ENCODE measurements at regions not wholly inside any gene's neighbourhood (a gene's known extent, or its start where the extent isn't known, plus 50 kb on each side); places are given as distances from the start of the nearest gene placed in this dataset.
"Not testable (repeated sequence)": the region's sequence is repeated elsewhere in the genome, so short reads cannot be mapped to it uniquely, and the experiment has no call there.

DNA sequence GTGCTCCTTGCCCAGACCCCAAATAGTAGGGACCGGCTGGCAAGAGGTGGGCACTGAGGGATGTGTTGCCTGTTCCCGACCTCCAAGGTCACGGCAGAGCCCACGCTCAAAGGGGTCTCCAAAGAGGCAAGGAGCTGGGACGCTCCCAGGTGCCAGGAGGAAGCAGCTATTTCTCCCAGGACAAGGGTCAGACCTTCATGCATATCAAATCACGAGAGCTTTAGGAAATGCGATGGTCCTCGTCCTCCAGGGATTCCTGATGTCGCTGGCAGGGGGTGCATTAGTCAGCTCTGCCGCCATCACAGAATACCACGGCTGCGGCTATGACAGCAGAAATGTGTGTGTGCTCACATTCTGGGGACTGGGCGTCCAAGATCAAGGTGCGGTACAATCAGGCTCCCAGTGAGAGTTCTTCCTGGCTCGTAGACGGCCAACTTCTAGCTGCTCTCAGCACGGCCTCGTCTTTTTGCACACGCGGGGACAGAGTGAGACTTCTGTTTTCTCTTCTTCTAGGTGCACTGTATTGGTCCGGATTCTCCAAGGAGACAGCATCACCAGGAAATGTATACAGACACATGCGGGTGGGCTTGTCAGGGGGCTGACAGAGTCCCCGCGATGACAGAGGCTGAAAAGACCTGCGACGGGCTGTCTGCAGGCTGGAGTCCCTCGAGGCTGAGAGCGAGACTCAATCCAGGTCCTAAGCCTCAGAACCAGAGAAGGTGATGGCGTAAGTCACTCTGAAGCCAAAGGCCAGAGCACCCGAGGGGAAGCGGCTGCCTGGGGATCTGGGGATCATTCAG, 81.6 kb downstream of the SHANK2 start:
- no peak overlapping the region for H3K4me3 Mint-ChIP-seq
- H3K27ac Mint-ChIP-seq: no peak overlapping the region
- H3K9me3 Mint-ChIP-seq: peaks cover 5 to 10% of the 10 kb centered on the region in 2 donors
- H3K27me3 Mint-ChIP-seq: peaks cover 25% of the 10 kb centered on the region
- ATAC-seq (no peak), DNase-seq (no peak)
- no peaks in the 10 kb centered on the region for H3K4me1 Mint-ChIP-seq

GRCh38 chr11:71169313-71169712, 83.1 kb downstream of the SHANK2 start:
- Mint-ChIP-seq H3K9me3 (no peaks in the 10 kb centered on the region), H3K4me1 (no peaks in the 10 kb centered on the region), H3K4me3 (no peak overlapping the region), H3K27ac (no peak overlapping the region), H3K27me3 (peaks cover 15% of the 10 kb centered on the region)
- ATAC-seq: no peak
- no peak for DNase-seq

GRCh38 chr11:71167814-71168213, 84.6 kb downstream of the SHANK2 start:
- H3K27me3 Mint-ChIP-seq, H3K4me3 Mint-ChIP-seq, ATAC-seq, H3K4me1 Mint-ChIP-seq, DNase-seq, H3K27ac Mint-ChIP-seq, H3K9me3 Mint-ChIP-seq: not testable (repeated sequence)

- ATAC-seq (no peak), DNase-seq (no peak)
- Mint-ChIP-seq H3K4me1 (no peaks in the 10 kb centered on the region), H3K27ac (peak overlapping the region in 1 of 2 donors; percentile 59), H3K4me3 (no peak overlapping the region), H3K9me3 (no peaks in the 10 kb centered on the region), H3K27me3 (peaks cover 10% of the 10 kb centered on the region)
These were observed 86.6 kb downstream of the SHANK2 start for GRCh38 chr11:71165771-71166170.

- Mint-ChIP-seq H3K4me1 (no peaks in the 10 kb centered on the region), H3K4me3 (no peak overlapping the region), H3K27me3 (peaks cover 18% of the 10 kb centered on the region), H3K9me3 (no peaks in the 10 kb centered on the region), H3K27ac (no peak overlapping the region)
- no peak for ATAC-seq
- no peak for DNase-seq
These were observed 87.8 kb downstream of the SHANK2 start for GRCh38 chr11:71164621-71165020.

GRCh38 chr11:71164186-71164585, 88.2 kb downstream of the SHANK2 start:
- Mint-ChIP-seq H3K27me3 (peaks cover 20% of the 10 kb centered on the region), H3K9me3 (no peaks in the 10 kb centered on the region), H3K4me1 (no peaks in the 10 kb centered on the region), H3K27ac (peak overlapping the region in 1 of 2 donors; percentile 76), H3K4me3 (no peak overlapping the region)
- DNase-seq: no peak
- no peak for ATAC-seq

DNA sequence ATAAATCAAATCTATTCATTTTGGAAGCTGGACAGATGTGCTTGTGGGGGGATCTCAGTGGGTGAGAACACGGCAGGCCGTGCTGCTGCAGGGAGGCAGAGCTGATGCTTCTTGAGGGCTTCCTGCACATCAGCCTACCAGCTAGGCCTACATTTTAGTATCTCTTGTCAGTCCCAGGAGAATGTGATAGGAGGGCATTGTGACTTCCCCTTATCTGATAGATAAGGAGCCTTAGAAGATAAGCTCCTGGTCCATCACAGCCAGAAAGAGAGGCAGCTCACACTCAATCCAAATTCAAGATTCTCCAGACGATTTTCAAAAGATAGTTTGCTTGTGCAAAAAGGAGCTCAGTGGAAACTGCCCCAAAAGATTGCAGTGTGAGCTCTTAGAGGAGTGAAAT, 89.0 kb downstream of the SHANK2 start:
- H3K9me3 Mint-ChIP-seq: no peaks in the 10 kb centered on the region
- peaks cover 20% of the 10 kb centered on the region for H3K27me3 Mint-ChIP-seq
- no peak overlapping the region for H3K4me3 Mint-ChIP-seq
- H3K27ac Mint-ChIP-seq: no peak overlapping the region
- no peaks in the 10 kb centered on the region for H3K4me1 Mint-ChIP-seq
- ATAC-seq: no peak
- DNase-seq: no peak

DNA sequence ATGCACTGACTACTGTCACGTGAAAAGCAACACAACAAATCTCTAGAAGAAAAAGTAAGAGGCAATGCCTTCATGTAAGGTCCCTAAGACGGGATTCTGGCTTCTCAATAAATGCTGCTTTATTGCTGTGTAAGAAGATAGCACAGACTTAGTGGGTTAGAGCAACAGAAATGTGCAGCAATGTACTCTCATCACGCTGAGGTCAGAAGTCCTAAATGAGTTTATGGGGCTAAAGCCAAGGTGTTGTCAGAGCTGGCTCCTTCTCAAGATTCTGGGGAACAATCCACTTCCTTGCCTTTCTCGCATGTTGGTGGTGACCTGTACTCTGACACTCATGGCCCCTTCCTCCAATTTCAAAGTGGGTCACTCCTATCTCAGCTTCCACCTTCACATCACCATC, 93.4 kb downstream of the SHANK2 start:
- H3K27ac Mint-ChIP-seq: no peak overlapping the region
- H3K27me3 Mint-ChIP-seq: peaks cover 37% of the 10 kb centered on the region
- no peak for DNase-seq
- no peak overlapping the region for H3K4me3 Mint-ChIP-seq
- ATAC-seq: no peak
- no peaks in the 10 kb centered on the region for H3K9me3 Mint-ChIP-seq
- no peaks in the 10 kb centered on the region for H3K4me1 Mint-ChIP-seq

DNA sequence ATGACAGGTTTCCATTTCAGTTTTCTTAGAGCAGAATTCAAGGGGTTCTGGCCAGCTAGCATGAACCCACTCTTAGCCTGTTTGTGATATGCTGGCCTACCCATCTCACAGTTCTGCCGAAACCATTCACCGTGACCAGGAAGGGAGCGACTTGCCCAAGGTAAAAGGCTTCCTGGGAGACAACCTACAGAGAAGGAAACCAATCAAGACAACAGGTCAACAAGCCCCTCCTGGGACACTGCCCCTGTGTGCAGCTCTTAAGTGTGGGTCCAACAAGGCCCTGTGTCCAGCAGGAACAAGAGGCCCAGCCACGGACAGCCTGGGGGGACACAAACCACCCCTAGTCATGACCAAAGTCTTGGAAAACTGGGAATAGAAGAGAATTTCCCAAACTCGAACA, 94.7 kb downstream of the SHANK2 start:
- not testable (repeated sequence) for DNase-seq, ATAC-seq, H3K4me1 Mint-ChIP-seq, H3K4me3 Mint-ChIP-seq, H3K27ac Mint-ChIP-seq, H3K9me3 Mint-ChIP-seq
- peaks cover 49% of the 10 kb centered on the region for H3K27me3 Mint-ChIP-seq

GRCh38 chr11:71156301-71156700, 96.1 kb downstream of the SHANK2 start:
- H3K9me3 Mint-ChIP-seq: no peaks in the 10 kb centered on the region
- no peak overlapping the region for H3K27ac Mint-ChIP-seq
- DNase-seq (no peak), ATAC-seq (no peak)
- H3K4me3 Mint-ChIP-seq: no peak overlapping the region
- H3K4me1 Mint-ChIP-seq: peaks cover 8% of the 10 kb centered on the region
- peaks cover 53% of the 10 kb centered on the region for H3K27me3 Mint-ChIP-seq

- no peak for ATAC-seq
- no peak overlapping the region for H3K4me3 Mint-ChIP-seq
- no peak overlapping the region for H3K27ac Mint-ChIP-seq
- no peak for DNase-seq
- peaks cover 8% of the 10 kb centered on the region for H3K4me1 Mint-ChIP-seq
- H3K9me3 Mint-ChIP-seq: no peaks in the 10 kb centered on the region
- H3K27me3 Mint-ChIP-seq: peaks cover 54% of the 10 kb centered on the region
These were observed 96.5 kb downstream of the SHANK2 start for GRCh38 chr11:71155846-71156245.

GRCh38 chr11:71154261-71154805, 98.0 kb downstream of the SHANK2 start:
- ATAC-seq (no peak), DNase-seq (no peak)
- Mint-ChIP-seq H3K27ac (no peak overlapping the region), H3K4me3 (no peak overlapping the region), H3K9me3 (no peaks in the 10 kb centered on the region), H3K4me1 (peaks cover 8% of the 10 kb centered on the region), H3K27me3 (peaks cover 48% of the 10 kb centered on the region)

DNA sequence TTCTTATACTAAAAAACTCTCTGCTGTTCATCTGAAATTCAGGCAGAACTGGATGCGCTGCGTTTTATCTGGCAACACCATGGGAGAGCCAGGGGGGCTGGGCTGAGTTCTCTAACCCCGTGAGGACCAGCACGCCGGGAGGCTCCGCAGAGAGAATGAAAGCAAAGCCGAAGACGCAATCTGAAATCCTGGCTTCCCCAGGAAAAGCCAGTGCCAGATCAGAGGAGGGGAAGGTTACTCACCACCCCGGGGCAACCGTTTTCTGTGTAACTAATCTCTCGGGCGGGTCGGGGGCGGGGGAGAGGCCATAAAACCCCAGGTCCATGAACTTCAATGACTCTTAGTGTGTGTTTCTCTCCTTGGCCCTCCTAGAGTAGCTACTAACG, 99.4 kb downstream of the SHANK2 start:
- ATAC-seq (no peak), DNase-seq (no peak)
- Mint-ChIP-seq H3K27me3 (peaks cover 61% of the 10 kb centered on the region), H3K4me1 (peaks cover 8% of the 10 kb centered on the region), H3K4me3 (no peak overlapping the region), H3K27ac (no peak overlapping the region), H3K9me3 (no peaks in the 10 kb centered on the region)

GRCh38 chr11:71152312-71153004, 99.9 kb downstream of the SHANK2 start:
- not testable (repeated sequence) for H3K9me3 Mint-ChIP-seq, H3K27ac Mint-ChIP-seq, DNase-seq, H3K4me3 Mint-ChIP-seq, ATAC-seq, H3K4me1 Mint-ChIP-seq
- H3K27me3 Mint-ChIP-seq: peaks cover 61% of the 10 kb centered on the region

- Mint-ChIP-seq H3K27ac (no peak overlapping the region), H3K9me3 (no peaks in the 10 kb centered on the region), H3K4me3 (no peak overlapping the region), H3K4me1 (peaks cover 8% of the 10 kb centered on the region), H3K27me3 (peaks cover 66% of the 10 kb centered on the region)
- DNase-seq (no peak), ATAC-seq (no peak)
These were observed 100.8 kb downstream of the SHANK2 start for GRCh38 chr11:71151561-71151960.

GRCh38 chr11:71150859-71151258, 101.5 kb downstream of the SHANK2 start:
- Mint-ChIP-seq H3K9me3 (no peaks in the 10 kb centered on the region), H3K4me3 (no peak overlapping the region), H3K27me3 (peaks cover 59% of the 10 kb centered on the region), H3K27ac (no peak overlapping the region), H3K4me1 (peaks cover 8% of the 10 kb centered on the region)
- ATAC-seq (no peak), DNase-seq (no peak)
